Stimulated activated CD4-positive, alpha-beta T cell treated with anti-CD3 and anti-CD28 coated beads, Interleukin-4, amount 100 ng/mL, for 24 hours (primary cell): ENCODE measurements at regions not wholly inside any gene's neighbourhood (a gene's known extent, or its start where the extent isn't known, plus 50 kb on each side); places are given as distances from the start of the nearest gene placed in this dataset.

Source experiments
- DNase-seq: peaks from one replicate; pipeline ENCODE4 v3.0.0-alpha.2; 2020

DNA sequence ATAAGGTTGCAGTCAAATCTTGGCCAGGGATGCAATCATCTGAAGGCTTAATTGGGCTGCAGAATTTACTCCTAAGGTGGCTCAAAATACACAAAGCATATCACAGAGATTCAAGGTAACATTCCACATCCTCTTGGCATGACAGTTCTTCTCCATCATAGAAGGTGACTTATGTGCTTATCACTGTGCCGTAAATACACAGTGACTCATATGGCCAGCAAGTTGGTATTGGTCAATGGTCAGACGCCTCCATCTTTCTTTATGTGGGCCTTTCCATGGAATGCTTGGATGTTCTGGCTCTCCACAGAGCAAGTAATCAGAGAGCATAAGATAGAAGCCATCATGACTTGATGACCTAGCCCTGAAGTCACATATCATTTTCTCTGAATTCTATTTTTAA, 168.8 kb upstream of the ST8SIA2 start:
- DNase-seq: no peak

DNA sequence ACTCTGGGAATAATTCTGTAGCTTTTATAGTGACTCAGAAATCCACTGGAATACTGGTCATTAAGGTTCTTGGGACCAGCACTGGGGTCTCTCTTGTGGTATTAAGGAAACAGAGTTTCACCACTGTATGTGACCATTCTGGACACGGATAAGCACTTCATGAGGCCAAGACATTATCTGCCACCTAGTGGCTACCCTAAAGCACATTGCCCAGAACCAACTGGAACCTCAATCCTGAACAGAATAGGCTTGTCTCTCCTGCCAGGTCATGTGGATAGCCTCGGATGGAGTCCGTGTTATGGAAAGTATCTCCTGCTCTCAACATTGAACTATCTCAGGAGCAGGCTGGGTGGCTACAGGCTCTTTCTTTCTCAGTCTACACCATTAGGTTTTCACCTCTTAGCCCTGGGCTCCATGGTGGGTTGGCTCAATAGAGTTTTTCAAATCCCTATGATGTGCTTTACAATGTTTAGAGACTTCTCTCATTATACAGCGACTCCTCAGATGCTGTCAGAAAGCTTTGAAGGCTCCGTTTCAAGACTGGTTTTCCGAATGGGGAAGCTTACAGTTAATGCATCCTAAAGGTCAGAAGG, 167.6 kb upstream of the ST8SIA2 start:
- DNase-seq: no peak

DNA sequence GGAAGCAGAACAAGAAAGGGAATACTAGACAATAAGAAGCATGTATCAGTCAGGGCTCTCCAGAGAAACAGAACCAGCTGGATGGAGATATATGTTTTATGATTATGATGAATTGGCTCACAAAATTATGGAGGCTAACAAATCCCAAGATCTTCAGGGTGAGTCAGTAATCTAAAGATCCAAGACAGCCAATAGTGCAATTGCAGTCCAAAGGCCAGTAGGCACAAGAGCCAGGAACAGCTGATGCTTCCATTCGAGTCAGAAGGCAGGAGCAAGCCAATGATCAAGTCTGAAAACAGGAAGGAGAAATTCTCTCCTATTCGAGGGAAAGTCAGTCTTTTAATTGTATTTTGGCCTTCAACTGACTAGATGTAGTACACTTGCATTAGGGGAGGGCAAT, 164.9 kb upstream of the ST8SIA2 start:
- no peak for DNase-seq

DNA sequence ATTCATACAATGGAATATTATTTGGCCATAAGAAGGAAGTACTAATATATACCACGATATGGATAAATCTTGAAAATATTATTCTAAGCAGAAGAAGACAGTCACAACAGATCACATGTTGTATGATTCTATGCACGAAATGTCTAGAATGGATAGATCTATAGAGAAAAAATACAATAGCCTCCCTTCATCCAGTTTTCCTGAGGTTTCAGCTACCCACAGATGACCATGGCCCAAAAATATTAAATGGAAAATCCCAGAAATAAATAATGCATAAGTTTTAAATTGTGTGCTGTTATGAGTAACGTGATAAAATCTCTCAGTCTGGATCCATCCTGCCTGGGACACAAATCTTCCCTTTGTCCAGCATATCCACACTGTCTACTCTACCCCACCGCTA, 162.2 kb upstream of the ST8SIA2 start:
- DNase-seq: no peak

DNA sequence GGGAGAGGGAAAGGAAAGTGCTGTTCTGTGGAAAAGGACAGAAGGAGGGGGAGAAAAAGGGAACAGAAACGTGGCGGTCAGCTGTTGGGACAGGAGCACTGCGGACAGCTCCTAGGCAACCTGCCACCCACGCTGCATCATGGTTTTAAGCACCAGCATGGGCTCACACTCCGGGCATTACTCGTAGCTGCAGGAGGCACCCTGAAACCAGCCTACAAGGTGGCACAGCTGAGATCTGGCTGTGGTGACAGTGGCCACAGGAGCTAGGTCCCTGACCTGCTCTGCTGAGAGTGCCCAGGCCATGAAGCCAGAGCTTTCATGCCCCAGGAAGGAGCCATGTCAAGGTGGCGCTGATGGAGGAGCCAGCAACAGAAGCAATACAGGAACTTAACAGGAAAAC, 161.4 kb upstream of the ST8SIA2 start:
- DNase-seq: no peak

DNA sequence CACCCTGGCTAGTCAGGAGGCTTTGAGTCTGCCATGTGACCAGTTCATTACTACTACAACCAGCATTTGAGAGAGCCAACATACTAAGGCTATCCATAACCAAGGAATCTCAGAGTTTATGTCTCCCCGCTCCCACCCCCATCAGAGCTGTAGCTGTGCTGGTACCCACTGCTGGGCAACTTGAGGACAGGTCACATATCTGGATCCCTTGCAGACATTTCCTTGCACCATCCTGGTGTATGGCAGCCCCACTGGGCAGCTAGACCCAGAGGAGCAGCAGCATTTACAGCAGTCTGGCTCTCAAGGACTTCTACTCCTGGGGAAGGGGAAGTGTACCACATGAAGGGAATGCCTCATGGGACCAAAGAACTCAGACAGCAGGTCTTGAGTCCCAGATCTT, 160.8 kb upstream of the ST8SIA2 start:
- DNase-seq: no peak

DNA sequence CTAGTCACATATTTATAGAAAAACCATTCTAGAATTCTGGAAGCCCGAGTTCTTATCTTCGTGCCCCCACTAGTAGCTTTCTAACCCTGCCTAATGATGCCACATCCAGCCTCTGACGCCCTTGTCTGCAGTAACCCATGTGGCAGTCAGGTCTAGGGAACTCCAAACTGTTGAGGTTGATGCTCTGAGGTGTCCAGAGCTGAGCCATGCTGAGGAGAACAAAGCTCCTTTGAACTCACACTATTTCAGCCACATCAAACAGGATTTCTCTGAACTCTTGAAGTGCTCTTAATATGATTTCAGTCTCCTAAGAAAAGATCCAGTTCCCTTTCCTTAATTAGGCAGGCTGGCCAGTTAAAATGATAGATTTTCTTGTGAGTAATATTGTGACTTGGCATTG, 150.5 kb upstream of the ST8SIA2 start:
- DNase-seq: no peak

DNA sequence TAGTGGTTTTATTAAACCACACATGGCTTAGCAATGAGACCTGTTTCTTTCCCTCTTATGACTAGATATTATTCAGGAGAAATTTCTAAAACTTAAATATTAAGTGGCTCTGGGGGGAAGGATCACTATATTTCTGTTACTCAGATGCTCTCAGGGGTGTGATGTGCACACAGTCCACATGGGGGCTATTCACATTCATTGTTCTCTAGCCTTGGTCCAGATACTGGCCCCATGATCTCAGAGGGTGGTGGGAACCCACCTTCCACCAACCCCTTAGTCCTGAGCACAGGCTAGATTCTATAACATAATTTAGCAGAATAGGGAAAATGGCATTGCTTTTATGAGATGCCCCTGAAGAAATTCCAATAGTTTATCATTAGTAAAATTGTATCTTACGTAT, 149.0 kb upstream of the ST8SIA2 start:
- DNase-seq: no peak

DNA sequence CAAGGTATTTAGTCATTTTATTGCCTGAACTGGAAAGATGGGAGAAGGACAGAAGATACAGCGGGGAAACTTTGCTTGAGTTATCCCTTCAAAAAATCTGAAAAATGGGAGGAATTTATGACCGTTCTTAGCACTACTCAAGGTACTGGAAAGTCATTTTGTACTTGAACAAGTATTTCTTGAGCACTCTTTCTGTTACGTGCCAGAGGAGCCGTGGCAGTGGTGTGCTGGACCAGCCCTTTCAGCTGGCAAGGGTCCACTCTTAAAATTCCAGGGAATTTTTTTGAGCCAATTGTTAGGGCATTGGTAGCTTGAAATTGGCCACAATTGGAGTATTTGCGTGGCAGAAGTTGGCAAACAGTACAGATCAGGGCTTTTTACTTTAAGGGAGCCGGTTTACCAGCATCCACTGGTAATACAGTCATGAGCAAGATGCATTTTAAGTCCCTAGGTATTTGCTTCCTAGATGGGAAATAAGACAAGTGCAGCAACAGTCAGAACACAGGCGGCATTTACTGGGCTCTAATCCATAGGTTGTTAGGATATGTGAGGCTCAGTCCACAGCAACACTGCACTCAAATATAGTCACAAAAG, 145.9 kb upstream of the ST8SIA2 start:
- no peak for DNase-seq

DNA sequence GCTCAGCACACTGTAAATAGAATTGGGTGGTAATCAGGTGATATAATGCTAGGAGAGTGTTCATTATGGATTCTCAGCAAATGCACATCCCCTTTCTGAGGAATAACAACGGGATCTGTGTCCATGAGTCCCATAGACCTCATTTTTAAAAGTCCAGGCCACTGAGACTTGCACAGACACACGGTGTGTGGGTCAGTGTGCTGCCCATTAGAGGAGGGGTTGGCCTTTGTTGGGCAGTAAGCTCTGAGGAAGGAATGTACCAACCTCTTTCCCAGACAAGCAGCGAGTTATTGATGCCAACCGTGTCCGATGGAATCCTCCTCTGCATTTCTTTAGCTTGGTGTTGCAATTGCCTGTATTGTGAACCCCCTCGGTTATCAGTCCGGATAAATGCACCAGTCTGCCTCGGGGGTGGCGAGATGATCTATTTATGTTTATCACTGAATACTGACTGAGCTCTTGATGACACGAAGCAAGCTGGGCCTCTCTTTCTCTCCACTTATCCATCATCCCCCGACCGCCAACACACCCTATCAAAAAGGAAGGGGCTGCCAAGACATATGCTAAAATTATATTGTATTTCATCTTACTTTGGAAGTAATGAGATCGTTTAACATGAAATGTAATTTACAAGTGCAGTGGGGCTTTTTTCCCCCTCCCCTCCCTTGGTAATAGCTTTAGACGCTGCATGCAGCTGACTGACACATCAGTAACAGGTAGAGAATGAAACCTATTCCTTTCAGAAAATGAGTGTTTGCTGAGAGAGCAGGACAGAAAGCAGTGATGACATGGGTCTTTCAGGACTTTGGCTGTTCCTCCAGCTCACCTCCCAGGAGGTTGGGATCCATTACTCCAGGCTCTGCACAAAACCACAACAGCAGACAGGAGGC, 126.6 kb upstream of the ST8SIA2 start:
- DNase-seq: no peak

DNA sequence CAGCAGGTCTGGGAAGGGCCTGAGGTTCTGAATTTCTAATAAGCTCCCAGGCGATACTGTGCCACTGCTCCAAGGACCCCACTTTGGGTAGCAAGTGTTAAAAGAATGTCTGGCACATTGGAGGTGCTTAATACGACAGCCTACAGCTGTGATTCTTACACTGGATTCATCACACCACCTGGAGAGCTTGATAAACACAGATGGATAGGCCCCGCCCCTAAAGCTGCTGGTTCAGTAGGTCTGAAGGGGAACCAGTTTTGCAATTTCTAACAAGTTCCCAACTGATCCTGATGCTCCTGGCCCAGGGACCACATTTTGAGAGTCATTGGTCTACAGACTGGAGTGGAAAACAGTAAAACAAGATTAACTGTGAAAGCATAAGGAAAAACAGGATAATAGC, 124.8 kb upstream of the ST8SIA2 start:
- no peak for DNase-seq

DNA sequence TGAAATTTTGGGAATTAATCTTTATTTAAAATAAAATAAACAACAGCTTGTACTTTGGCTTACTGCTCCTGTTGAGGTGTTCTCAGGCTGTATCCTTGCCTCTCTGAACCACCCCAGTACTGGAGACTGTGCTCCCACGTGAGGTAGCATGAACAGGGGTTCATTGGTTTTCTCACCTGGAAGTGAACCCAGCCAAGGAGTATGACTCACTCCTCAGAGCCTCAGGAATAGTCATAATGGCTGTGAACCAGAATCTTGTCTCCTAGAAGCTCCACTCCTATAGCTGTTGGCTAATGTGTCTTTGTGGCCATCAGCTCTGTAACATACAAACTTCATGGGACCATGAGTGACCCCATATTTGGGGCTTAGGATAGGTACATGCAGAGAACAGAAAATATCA, 122.5 kb upstream of the ST8SIA2 start:
- no peak for DNase-seq

DNA sequence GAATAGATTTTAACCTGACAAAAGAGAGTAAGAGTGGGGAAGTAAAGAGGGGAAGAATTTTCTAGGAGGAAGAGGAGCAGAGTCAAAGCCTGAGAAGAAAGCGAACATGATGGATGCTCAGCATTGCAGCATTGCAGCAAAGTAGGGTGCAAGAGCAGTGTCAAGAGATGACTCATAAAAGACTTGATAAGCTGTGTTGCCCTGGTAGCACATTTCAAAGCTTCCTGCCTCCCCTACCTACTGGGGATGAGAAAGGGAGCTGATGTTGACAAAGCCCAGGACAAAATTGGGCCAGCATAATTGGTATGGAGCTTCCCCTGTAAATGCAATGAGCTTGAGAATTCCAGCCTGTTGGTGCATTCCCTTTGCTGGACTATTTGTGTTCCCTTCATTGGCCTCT, 121.6 kb upstream of the ST8SIA2 start:
- DNase-seq: no peak

DNA sequence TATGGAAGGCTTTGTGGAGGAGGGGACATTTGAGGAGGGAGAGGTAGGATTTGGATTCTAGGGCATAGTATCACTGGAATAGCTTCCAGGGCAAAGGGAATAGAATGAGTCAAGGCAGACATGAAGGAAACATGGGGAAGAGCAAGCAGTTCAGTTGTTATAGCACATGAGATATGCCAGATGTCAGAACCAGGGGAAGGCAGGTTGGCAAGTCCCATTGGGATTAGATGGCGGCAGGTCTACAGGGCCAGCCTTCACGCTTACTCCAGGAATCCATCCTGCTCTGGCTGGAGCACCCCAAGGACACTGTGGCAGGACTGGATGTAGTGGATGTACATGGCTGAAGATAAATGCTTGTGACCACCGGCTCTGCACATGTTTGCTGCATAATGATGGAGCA, 120.4 kb upstream of the ST8SIA2 start:
- DNase-seq: no peak

DNA sequence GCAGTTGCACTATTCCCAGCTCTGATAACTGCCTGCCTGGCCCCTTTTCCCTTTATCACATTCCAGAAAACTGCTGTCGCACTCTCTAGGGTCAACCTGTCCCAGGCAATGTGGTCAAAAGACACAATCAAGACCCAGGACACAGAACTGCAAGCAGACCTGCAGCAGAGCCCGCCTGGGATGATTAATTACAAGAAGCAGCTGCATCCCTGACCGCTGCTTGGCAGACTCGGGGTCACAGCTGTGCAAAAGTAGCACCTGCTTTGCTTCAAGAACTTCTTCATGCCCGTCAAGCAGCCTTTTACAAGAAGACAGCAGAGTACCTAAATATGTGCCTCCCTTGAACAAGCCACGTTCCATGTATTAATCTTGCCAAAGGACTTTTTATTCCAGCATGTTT, 120.0 kb upstream of the ST8SIA2 start:
- no peak for DNase-seq

DNA sequence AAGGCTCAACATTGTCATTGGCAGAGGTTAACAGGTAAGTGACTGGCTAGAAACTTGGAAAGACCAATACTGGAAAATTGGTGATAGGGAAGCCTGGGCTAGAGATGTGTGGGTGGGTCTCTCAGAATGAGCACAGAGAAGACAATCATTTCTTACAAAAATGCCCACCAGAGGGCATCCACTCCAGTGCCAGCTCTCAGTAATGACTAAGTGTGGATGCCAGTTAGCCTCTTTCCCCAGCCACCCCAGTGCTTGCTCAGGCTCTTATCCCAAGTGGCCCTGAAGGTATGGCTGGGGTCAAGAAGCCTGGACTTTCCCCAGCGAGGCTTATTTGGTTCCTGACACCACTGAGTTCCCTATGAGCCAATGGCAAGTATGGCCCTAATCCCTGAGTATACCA, 115.9 kb upstream of the ST8SIA2 start:
- DNase-seq: peak; percentile 5

DNA sequence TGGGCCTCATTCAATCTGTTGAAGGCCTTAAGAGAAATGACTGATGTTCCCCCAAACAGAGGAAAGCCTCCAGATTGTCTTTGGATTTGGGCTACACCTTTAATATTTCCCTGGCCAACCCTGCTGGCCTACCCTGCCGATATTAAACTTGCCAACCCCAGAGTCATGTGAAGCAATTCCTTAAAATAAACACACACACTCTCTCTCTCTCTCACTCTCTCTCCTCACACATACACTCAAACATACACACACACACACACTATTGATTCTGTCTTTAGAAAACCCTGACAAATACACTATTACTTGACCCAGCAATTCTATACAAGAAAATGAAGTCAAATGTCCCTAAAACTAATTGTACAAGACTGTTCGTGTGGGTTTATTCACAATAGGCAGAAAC, 109.9 kb upstream of the ST8SIA2 start:
- DNase-seq: no peak

DNA sequence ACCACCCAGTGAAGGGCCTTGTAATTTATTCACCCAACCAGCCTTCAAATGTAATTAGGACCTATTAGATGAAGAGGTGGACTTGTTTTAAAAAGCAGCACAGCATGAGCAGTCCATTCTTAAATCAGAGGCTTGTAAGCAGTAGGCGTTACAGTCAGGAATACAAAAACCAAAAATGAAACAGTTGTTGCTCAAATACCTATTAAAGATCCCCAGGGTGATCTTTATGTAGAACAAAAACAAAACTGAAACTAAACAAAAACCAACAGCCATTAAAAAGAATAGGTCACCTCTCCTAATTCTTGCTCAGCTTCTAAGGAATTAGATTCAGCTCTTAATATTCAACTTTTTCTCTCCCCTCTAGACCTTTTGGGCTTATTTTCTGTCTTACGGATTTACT, 104.9 kb upstream of the ST8SIA2 start:
- DNase-seq: no peak

DNA sequence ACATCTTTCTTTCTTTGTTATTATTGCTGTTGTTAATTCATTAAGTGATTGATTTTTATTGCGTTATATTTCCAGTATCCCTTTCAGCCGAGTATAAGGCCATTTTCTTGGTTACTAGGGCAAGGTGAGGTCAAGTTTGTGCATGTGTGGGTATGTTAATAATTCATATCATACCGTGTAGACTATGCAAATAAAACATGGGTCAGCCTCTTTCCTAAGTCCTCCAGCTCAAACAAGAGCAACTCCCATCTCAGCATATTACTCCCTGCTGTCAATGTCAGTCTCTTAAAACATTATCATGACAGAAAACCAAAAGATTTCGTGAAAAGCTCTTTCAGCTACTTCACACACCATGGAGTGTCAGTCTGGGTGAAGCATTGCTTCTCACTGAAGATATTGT, 103.9 kb upstream of the ST8SIA2 start:
- no peak for DNase-seq

DNA sequence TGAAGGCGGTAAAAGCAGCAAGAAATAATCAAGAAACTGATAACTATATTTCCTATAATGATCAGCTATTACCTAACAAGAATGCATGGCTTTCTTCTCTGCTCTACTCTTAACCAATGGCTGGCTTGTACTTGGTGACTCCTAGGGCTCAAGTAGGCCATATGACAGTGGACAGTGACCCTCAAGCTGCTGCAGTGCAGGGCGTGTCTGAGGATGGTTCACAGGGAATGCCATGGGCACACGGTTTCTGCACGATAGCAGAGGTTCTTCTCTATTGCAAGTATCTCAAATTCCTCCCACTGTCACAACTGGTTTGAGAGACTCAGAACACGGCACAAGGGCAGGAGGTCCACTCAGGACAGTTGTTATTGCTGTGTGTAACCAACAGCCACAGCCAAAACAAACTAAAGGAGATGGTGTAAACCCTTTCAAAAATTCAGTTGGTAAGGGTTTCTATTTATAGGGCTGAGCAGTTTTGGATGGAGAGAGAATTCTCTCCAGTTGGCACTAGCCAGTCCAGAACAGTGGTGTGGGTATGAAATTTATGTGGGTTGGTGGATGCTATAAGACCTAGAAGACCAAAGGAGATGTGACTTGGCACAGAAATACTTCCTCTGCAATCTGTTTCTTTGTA, 103.2 kb upstream of the ST8SIA2 start:
- no peak for DNase-seq

DNA sequence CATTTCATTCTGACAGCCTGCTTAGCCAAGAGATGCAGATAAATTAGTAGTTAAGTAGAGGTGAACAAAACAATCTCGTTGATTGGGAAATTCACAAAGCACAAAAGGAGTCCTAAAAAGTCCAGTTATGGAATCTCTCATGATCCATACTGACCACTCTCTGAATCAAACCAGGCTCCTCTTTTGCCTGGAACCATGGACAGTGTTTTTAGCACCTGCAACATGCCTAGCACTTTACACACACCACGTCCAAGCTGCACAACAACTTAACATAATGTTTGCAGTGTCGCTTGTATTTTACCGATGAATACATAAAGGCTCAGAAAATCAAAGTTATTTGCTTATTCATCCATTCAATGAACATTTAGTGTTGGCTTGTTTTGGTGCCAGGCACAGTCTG, 101.8 kb upstream of the ST8SIA2 start:
- DNase-seq: no peak

DNA sequence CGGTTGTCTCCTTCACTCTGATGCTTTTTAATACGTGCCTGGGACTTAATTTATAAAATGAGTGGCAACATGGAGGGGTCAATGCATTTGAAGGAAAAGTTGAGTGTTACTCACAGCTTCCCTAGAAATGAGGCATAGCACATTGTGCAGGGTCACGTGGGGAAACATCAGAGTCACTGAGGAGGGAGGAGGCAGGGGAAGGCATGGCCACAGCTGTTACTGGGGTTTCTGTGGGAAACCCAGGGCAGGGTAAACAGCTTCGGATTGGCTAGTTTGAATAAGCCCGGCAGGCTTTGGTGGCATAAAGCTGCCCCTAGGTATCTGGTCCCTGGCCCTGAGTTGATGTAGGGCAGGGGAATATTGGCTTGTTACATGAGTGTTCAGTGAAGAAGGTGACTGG, 98.9 kb upstream of the ST8SIA2 start:
- DNase-seq: no peak

DNA sequence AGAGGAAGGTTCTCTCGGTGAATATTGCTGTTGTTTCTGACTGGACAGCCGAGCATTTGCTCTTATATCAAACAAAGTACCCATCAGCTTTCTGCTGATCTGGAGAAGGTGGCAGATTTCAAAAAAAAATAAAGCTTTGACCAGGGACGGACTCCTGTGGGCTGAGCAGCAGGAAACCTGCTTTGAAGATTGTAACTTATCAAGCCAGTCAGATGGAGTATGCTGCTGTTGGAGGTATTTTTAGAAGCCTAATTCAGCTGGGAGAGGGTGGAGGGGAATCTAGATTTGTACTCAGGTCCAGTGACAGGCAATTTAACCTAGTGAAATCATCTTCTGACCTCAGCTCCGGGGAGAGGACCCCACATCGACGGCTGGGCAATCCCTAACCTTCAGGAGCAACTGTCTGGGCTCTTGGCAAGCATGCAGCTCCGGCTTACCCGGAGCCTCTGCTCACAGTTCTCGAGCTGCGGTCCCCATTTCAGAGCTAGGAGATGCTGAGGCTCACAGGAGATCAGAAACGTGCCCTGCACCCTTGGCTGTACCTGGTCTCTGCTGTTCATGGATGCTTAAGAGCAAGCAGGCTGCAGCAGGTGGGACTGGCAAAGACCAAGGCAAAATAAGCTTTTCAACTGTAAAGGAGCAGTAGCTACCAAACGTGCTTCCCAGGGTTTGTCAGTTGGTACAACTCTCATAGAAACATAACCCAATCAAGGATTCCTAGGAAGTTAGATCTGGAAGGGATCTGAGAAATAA, 89.3 kb upstream of the ST8SIA2 start:
- DNase-seq: no peak
